Amniotic epithelial cell (primary cell): ENCODE measurements at regions not wholly inside any gene's neighbourhood (a gene's known extent, or its start where the extent isn't known, plus 50 kb on each side); places are given as distances from the start of the nearest gene placed in this dataset.
"Not testable (repeated sequence)": the region's sequence is repeated elsewhere in the genome, so short reads cannot be mapped to it uniquely, and the experiment has no call there.

Experiments used
- DNase-seq: peaks from one replicate; pipeline ENCODE4 v3.0.0-alpha.2; 2010; ENCODE audit warnings: low read depth

DNA sequence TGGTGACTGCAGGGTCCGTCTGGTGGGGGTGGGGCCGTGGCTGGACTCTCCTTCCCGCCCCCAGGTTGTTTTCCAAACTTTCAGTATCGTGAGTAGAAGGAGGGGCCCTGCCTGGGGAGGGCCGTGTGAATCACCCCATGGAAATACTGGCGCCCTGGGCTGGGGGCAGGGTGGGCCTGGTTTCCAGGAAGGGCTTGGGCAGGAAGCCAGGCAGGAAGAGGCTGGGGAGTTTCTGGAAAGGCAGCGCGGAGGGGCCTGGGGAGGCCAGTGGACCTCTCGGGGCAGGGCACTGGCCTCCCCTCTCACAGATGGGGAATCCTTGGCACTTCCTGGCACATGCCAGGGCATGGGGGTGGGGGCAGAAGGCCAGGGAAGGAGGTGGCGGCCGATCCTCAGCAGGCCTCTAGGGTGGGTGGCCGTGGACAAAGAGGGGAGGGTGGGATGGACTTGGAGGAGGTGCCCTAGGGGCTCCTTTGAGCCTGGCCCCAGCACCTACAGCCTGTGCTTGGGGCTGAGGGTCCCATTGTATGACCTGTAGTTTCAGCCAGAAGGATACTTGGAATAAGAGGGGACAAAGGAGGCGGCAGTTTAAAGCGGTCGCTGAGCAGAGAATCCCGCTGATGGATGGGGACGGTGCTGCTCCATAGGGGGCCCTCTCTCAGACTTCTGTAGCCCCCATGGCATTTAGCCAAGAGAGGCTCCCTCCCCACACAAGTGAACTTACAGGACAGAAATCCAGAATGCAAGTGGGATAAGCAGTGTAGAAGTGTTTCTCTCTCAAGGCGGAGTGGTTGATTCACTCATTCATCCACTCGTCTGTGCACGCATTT, 56.5 kb upstream of the GATA2 start:
- peak; percentile 82 for DNase-seq

DNA sequence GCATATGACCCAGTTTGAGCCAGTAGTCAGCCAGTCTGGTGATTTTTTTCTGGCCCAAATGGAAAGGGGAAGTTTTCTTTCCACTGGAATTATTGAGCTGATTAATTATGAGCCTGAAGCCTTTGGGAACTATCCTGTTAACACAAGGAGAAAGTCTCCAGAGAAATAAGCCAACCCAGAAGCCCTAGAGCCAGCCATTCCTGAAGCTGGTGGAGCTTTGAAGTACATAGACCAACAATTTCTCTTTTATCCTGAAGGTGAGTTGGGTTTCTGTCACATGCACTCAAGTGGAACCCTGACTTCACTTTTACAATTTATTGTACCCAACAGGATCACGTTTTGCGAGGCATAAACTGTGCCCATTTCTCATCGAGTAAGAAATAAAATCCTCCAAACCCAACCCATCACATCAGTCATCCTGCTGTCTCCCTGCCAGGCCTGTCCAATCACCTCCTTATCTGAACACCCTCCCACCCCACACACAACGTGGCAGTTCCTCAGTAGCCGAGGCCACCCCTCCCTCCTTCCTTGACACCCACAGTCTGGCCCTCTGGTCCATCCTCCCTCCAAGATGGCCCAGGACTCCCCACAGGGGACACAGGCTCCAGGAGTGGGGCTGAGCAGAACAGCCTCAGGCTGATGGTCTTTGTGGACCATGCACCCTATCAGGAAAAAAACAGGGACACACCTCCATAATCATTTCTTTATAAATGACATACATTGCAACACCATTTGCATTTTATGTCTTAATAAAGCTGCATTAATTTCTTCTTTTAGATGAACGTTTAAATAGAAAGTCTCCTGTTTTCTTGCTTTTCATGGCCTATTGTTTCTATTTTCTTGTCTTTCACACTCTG, 55.7 kb upstream of the GATA2 start:
- DNase-seq, result peak; percentile 69

DNA sequence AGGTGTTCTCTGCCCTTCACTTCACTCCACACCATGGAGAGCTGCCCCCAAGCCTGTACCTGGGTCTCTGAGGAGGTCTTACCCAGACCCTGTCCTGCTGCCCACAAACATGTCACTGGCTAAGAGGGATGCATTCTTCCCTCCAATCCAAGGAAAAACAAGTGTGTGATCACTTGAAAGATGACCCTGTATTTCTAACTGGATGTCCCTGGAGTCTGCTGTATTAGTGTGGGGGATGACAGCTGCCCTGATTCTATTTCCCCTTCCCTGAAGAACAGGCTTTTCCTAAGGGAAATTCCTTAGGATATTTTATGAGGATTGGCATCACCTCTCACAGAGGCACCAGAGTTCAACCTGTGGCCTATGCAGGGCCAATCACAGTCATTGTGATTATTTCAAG, 55.0 kb upstream of the GATA2 start:
- DNase-seq, result no peak

GRCh38 chr3:128547368-128547987, 54.5 kb upstream of the GATA2 start:
- DNase-seq, result peak; percentile 71

DNA sequence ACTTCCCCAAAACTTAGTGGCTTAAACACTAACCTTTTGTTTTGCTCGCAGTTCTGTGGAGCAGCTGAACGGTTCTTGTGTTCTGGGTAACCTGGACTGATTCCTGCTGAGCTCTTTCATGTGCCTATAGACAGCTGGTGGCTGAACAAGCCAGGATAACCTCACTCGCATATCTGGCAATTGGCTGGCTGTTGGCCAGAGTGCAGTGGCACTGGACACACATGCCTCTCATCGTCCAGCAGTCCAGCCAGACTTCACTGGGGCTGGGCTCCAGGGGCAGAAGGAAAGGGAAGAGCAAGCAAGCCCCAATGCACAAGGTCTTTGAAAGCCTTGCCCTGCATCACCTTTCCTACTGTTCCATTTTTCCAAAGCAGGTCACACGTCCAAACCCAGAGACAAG, 53.6 kb upstream of the GATA2 start:
- no peak for DNase-seq

DNA sequence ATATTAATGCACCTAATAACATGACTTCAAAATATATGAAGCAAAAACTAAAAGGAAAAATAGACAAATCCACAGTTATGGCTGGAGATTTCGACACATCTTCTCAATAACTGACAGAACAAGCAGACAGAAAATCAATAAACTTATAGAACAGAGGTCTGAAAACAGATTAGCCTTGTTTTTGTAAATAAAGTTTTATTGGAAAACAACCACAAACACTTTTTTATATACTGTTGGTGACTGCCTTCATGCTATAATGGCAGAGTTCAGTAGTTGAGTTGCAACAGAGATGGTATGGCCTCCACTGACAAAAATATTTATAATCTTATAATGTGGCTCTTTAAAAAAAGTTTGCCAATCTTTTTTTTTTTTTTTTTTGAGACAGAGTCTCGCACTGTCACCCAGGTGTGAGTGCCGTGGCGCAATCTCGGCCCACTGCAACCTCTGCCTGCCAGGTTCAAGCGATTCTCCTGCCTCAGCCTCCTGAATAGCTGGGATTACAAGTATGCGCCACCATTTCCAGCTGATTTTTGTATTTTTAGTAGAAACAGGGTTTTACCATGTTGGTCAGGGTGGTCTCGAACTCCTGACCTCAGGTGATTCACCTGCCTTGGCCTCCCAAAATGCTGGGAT, 52.2 kb upstream of the GATA2 start:
- DNase-seq, result no peak

- no peak for DNase-seq
Observed at GRCh38 chr3:128544190-128544589, 51.2 kb upstream of the GATA2 start.

- DNase-seq, result not testable (repeated sequence)
Observed at GRCh38 chr3:128543570-128544174, 50.7 kb upstream of the GATA2 start.
